ENCODE measurements at regions not wholly inside any gene's neighbourhood (a gene's known extent, or its start where the extent isn't known, plus 50 kb on each side); places are given as distances from the start of the nearest gene placed in this dataset.

DNA sequence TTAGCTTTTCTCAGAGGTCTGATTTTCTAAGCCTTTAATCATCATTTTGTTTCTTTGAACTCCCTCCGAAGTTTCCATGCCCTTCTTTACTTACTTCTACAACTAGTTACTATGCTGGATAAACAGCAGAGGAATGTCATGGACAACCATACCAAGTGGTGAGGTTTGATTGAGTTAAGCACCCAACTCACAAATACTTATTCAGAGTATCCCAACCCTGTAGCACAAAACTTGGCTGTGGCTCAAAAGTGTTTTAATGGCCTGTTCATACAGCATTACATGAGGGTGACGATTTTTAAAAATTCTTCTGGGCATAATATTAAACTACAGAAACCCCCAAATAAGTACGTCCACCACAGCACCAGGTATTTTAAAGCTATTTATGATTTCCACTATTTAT is 946.8 kb upstream of the SOX9 start:
- H3K4me1 ChIP-seq (ENCODE audit: insufficient read depth): no peaks in the 10 kb centered on the region
- no peak overlapping the region for H3K4me2 ChIP-seq
- no peaks in the 10 kb centered on the region for H3F3A ChIP-seq (replicated peaks; ENCODE audit: low read depth)
- no peak overlapping the region for H3K4me3 ChIP-seq
- Mint-ChIP-seq H3K27ac (no peak overlapping the region), H3K9me3 (no peaks in the 10 kb centered on the region; the same call in 2 of the 3 replicates), H3K4me3 (no peak overlapping the region), H3K27me3 (ENCODE audit: insufficient read depth, low read depth, poor library complexity) (no peaks in the 10 kb centered on the region), H3K36me3 (ENCODE audit: low read depth) (no peaks in the 10 kb centered on the region), H3K4me1 (no peaks in the 10 kb centered on the region)
- H3K27ac ChIP-seq (ENCODE audit: low read depth): no peak overlapping the region
- ATAC-seq (no peak), DNase-seq (ENCODE audit: low spot score) (no peak)
- TF ChIP-seq ZNF114 (CRISPR knock-in tag; IDR thresholded peaks at IDR 0.05) (no peak), POLR2AphosphoS5 (IDR thresholded peaks at IDR 0.05; ENCODE audit: low read depth) (no peak), ZNF331 (CRISPR knock-in tag; IDR thresholded peaks at IDR 0.05; ENCODE audit: low read depth) (no peak), JUNB (IDR thresholded peaks at IDR 0.05; ENCODE audit: unreplicated experiment) (no peak)
- no peaks in the 10 kb centered on the region for H4K20me1 ChIP-seq (replicated peaks; ENCODE audit: insufficient read depth)
- no peak overlapping the region for H2AFZ ChIP-seq
- no peaks in the 10 kb centered on the region for H3K79me2 ChIP-seq (replicated peaks; ENCODE audit: insufficient read depth)
- no peaks in the 10 kb centered on the region for H3K36me3 ChIP-seq (ENCODE audit: insufficient read depth)
- H3K9me2 ChIP-seq (ENCODE audit: insufficient read depth): 0 out of 2 replicates have a peak, but pooled peaks cover 4% of the 10 kb centered on the region
- H3K27me3 ChIP-seq (ENCODE audit: insufficient read depth): no peaks in the 10 kb centered on the region

DNA sequence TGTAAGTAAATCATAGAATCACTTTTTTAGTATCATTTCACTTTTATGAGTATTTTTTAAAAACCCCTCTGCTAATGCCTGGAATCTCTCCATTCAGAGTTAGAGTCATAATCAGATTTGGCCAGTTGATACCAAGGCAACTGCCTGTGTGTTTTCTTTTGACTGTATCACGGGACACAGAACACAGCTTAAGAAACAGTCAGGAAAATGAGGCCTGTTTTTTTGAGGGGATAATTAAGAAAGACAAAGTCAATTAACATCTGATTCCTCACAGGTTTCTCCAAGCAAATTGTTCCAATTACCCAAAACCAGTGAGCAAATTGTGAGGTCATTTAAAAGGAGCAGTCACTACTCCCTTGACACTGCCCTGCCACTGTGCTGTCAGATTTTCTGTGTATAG is 944.5 kb upstream of the SOX9 start:
- Mint-ChIP-seq H3K27me3 (ENCODE audit: insufficient read depth, low read depth, poor library complexity) (no peaks in the 10 kb centered on the region), H3K36me3 (ENCODE audit: low read depth) (no peaks in the 10 kb centered on the region), H3K4me3 (no peak overlapping the region), H3K27ac (no peak overlapping the region), H3K9me3 (no peaks in the 10 kb centered on the region; the same call in 2 of the 3 replicates), H3K4me1 (no peaks in the 10 kb centered on the region)
- ATAC-seq: no peak
- H3K27me3 ChIP-seq (ENCODE audit: insufficient read depth): no peaks in the 10 kb centered on the region
- DNase-seq (ENCODE audit: low spot score): no peak
- H4K20me1 ChIP-seq (replicated peaks; ENCODE audit: insufficient read depth): no peaks in the 10 kb centered on the region
- no peaks in the 10 kb centered on the region for H3K36me3 ChIP-seq (ENCODE audit: insufficient read depth)
- H3K4me1 ChIP-seq (ENCODE audit: insufficient read depth): no peaks in the 10 kb centered on the region
- H3K9me2 ChIP-seq (ENCODE audit: insufficient read depth): 0 out of 2 replicates have a peak, but pooled peaks cover 4% of the 10 kb centered on the region
- H3K27ac ChIP-seq (ENCODE audit: low read depth): no peak overlapping the region
- no peak overlapping the region; the same call in 1 of the 2 replicates for H2AFZ ChIP-seq
- no peaks in the 10 kb centered on the region for H3F3A ChIP-seq (replicated peaks; ENCODE audit: low read depth)
- H3K4me3 ChIP-seq: no peak overlapping the region
- no peaks in the 10 kb centered on the region for H3K79me2 ChIP-seq (replicated peaks; ENCODE audit: insufficient read depth)
- no peak overlapping the region for H3K4me2 ChIP-seq
- TF ChIP-seq CREB1 (CRISPR knock-in tag; IDR thresholded peaks at IDR 0.05; ENCODE audit: low read depth): no peak
- no peak for TF ChIP-seq NANOG (IDR thresholded peaks at IDR 0.05; ENCODE audit: borderline replicate concordance)
- TF ChIP-seq STAT1 (IDR thresholded peaks at IDR 0.05; ENCODE audit: unreplicated experiment): no peak
- no peak for TF ChIP-seq ZNF331 (CRISPR knock-in tag; IDR thresholded peaks at IDR 0.05; ENCODE audit: low read depth)
- TF ChIP-seq, protein P1, sequence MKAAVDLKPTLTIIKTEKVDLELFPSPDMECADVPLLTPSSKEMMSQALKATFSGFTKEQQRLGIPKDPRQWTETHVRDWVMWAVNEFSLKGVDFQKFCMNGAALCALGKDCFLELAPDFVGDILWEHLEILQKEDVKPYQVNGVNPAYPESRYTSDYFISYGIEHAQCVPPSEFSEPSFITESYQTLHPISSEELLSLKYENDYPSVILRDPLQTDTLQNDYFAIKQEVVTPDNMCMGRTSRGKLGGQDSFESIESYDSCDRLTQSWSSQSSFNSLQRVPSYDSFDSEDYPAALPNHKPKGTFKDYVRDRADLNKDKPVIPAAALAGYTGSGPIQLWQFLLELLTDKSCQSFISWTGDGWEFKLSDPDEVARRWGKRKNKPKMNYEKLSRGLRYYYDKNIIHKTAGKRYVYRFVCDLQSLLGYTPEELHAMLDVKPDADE (IDR thresholded peaks at IDR 0.05): no peak
- TF ChIP-seq, protein P2, sequence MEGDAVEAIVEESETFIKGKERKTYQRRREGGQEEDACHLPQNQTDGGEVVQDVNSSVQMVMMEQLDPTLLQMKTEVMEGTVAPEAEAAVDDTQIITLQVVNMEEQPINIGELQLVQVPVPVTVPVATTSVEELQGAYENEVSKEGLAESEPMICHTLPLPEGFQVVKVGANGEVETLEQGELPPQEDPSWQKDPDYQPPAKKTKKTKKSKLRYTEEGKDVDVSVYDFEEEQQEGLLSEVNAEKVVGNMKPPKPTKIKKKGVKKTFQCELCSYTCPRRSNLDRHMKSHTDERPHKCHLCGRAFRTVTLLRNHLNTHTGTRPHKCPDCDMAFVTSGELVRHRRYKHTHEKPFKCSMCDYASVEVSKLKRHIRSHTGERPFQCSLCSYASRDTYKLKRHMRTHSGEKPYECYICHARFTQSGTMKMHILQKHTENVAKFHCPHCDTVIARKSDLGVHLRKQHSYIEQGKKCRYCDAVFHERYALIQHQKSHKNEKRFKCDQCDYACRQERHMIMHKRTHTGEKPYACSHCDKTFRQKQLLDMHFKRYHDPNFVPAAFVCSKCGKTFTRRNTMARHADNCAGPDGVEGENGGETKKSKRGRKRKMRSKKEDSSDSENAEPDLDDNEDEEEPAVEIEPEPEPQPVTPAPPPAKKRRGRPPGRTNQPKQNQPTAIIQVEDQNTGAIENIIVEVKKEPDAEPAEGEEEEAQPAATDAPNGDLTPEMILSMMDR (conservative IDR thresholded peaks at IDR 0.05; ENCODE audit: low read depth in 2 of 2): no peak
- TF ChIP-seq, protein P3, sequence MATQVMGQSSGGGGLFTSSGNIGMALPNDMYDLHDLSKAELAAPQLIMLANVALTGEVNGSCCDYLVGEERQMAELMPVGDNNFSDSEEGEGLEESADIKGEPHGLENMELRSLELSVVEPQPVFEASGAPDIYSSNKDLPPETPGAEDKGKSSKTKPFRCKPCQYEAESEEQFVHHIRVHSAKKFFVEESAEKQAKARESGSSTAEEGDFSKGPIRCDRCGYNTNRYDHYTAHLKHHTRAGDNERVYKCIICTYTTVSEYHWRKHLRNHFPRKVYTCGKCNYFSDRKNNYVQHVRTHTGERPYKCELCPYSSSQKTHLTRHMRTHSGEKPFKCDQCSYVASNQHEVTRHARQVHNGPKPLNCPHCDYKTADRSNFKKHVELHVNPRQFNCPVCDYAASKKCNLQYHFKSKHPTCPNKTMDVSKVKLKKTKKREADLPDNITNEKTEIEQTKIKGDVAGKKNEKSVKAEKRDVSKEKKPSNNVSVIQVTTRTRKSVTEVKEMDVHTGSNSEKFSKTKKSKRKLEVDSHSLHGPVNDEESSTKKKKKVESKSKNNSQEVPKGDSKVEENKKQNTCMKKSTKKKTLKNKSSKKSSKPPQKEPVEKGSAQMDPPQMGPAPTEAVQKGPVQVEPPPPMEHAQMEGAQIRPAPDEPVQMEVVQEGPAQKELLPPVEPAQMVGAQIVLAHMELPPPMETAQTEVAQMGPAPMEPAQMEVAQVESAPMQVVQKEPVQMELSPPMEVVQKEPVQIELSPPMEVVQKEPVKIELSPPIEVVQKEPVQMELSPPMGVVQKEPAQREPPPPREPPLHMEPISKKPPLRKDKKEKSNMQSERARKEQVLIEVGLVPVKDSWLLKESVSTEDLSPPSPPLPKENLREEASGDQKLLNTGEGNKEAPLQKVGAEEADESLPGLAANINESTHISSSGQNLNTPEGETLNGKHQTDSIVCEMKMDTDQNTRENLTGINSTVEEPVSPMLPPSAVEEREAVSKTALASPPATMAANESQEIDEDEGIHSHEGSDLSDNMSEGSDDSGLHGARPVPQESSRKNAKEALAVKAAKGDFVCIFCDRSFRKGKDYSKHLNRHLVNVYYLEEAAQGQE (IDR thresholded peaks at IDR 0.05; ENCODE audit: unreplicated experiment): no peak
- TF ChIP-seq JUNB (IDR thresholded peaks at IDR 0.05; ENCODE audit: unreplicated experiment): no peak
- TF ChIP-seq EZH2 (IDR thresholded peaks at IDR 0.05; ENCODE audit: low read depth, unreplicated experiment): no peak

Data from GM23338 (cell line).